ENCODE measurements at regions not wholly inside any gene's neighbourhood (a gene's known extent, or its start where the extent isn't known, plus 50 kb on each side); places are given as distances from the start of the nearest gene placed in this dataset.

DNA sequence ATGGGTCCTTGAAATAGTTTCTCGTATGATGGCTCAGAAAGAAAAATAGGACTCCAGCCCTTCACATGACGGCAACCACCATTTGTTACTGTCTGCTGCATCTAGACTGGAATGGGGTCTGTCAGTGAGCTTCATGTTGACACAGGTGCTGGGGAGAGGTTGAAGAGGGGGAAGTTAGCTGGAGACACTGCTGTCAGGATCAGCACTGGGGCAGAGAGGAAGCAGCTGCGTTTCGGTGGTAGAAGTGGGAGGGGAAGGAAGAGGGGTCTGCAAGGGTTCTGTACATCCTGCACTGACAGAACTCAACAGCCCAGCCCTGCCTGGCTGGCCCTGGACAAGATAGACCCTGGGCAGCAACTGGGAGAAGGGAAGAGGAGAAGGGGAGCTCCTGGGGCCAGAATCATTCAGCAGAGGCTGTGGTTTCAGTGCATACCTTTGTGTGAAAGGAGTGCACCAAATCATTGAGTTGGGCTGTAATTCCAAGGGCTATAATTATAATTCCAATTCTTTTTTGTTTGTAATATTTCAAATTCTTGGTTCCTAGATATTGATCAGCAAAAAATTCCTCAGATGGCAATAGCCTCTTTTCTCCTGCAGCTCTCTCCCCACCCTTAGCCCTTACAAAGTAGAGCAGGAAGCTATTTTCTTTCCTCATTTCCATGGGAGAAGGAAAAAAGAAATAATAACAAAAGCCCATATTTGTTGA lies 119.4 kb upstream of the C1GALT1C1 start:
- Histone ChIP-seq H3K36me3 (no peaks in the 10 kb centered on the region), H3K27me3 (no peaks in the 10 kb centered on the region), H3K27ac (no peak overlapping the region), H3K4me1 (no peaks in the 10 kb centered on the region), H3K9me3 (no peaks in the 10 kb centered on the region), H3K4me3 (no peak overlapping the region)
- no peak for DNase-seq (ENCODE audit: low spot score in 2 of 2)
- 63% methylated on average over 4 of the region's 4 CpGs for WGBS
- TF ChIP-seq, protein P1, sequence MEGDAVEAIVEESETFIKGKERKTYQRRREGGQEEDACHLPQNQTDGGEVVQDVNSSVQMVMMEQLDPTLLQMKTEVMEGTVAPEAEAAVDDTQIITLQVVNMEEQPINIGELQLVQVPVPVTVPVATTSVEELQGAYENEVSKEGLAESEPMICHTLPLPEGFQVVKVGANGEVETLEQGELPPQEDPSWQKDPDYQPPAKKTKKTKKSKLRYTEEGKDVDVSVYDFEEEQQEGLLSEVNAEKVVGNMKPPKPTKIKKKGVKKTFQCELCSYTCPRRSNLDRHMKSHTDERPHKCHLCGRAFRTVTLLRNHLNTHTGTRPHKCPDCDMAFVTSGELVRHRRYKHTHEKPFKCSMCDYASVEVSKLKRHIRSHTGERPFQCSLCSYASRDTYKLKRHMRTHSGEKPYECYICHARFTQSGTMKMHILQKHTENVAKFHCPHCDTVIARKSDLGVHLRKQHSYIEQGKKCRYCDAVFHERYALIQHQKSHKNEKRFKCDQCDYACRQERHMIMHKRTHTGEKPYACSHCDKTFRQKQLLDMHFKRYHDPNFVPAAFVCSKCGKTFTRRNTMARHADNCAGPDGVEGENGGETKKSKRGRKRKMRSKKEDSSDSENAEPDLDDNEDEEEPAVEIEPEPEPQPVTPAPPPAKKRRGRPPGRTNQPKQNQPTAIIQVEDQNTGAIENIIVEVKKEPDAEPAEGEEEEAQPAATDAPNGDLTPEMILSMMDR (IDR thresholded peaks at IDR 0.05): no peak
- TF ChIP-seq POLR2AphosphoS5 (IDR thresholded peaks at IDR 0.05): no peak
- TF ChIP-seq EP300 (IDR thresholded peaks at IDR 0.05): no peak
- TF ChIP-seq POLR2A (IDR thresholded peaks at IDR 0.05): no peak

DNA sequence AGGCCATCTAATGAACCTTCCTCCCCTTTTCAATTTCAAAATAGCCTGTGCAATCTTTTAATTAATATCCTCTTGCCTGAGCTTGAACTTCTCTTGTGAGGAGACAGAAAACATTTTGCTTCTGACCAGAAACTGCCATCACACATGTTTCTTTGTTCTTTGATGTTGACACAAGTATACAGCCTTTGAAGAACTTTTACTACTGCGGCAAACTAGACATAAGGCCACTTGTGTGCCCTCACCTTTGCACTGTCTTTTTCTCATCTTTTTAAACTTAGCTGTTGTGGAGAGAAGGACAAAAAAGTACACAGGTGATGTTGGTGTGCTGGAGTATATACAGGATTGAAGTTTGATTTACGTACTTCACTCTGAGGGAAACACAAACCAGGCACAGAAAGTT lies 116.3 kb upstream of the C1GALT1C1 start:
- 80% methylated on average over 2 of the region's 2 CpGs for WGBS
- Histone ChIP-seq H3K36me3 (no peaks in the 10 kb centered on the region), H3K4me3 (no peak overlapping the region), H3K27ac (no peak overlapping the region), H3K4me1 (no peaks in the 10 kb centered on the region), H3K9me3 (no peaks in the 10 kb centered on the region), H3K27me3 (no peaks in the 10 kb centered on the region)
- DNase-seq (ENCODE audit: low spot score in 2 of 2): no peak
- TF ChIP-seq, protein P1 (IDR thresholded peaks at IDR 0.05): no peak
- no peak for TF ChIP-seq EP300 (IDR thresholded peaks at IDR 0.05)
- no peak for TF ChIP-seq POLR2AphosphoS5 (IDR thresholded peaks at IDR 0.05)
- TF ChIP-seq POLR2A (IDR thresholded peaks at IDR 0.05): no peak

DNA sequence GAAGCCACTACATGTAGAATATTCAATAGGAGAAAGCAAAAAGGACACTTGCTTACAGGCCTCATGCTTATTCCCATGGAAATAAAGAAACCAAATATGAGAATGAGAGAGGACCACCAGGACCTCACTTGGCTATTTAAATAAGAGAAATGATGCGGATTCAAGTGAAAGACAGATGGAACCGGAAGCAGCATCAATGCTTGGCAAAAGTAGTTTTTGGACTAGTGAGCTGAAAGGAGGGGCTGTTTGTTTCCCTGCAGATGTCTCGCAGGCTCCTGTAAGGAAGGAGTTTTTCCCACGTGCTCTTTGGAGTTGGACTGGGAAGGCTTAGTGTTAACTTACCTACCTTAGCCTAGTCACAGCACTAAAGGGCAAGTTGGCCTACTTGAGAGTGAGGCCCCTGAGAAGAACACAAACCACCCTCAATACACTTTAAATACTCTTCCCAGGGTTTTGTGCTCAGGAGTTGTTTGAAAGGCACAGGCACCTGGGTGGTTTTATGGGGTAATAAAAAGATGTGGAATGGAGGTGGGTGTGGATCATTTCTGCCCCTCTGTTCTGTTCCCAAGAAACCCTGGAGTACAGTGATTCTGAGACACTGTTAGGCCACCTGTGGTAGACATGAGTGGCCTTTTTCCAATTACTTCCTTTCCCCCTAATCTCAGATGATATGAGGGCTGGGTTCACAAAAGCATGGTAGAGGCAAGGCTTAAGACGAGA lies 113.3 kb upstream of the C1GALT1C1 start:
- Histone ChIP-seq H3K36me3 (no peaks in the 10 kb centered on the region), H3K4me1 (no peaks in the 10 kb centered on the region), H3K4me3 (no peak overlapping the region), H3K27ac (no peak overlapping the region), H3K9me3 (no peaks in the 10 kb centered on the region), H3K27me3 (no peaks in the 10 kb centered on the region)
- TF ChIP-seq, protein P1 (IDR thresholded peaks at IDR 0.05): no peak
- TF ChIP-seq POLR2A (IDR thresholded peaks at IDR 0.05) (no peak), EP300 (IDR thresholded peaks at IDR 0.05) (no peak), POLR2AphosphoS5 (IDR thresholded peaks at IDR 0.05) (no peak)
- WGBS: 68% methylated on average over 5 of the region's 5 CpGs
- no peak for DNase-seq (ENCODE audit: low spot score in 2 of 2)

DNA sequence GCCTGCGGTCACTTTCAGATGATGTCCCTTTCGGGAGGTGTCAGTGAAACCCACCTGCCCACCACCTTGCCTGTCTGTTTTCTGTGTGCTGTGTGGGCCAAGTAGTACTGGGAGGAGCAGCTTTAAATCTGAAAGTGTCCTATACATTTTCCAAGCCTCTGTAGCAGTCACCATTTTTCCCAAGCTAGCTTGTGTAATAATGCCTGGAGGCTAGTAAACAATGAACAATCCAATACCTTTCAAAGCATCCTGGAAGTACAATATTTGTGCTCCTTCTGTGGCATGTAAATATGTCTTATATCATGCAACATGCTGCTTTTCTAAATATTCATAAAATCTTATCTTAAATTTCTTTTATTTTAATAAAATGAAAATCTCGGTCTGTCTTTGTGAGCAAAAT lies 111.6 kb upstream of the C1GALT1C1 start:
- WGBS: 94% methylated on average over 3 of the region's 3 CpGs
- DNase-seq (ENCODE audit: low spot score in 2 of 2): no peak
- Histone ChIP-seq H3K9me3 (no peaks in the 10 kb centered on the region), H3K4me1 (no peaks in the 10 kb centered on the region), H3K27me3 (no peaks in the 10 kb centered on the region), H3K27ac (no peak overlapping the region), H3K36me3 (no peaks in the 10 kb centered on the region), H3K4me3 (no peak overlapping the region)
- TF ChIP-seq EP300 (IDR thresholded peaks at IDR 0.05): no peak
- no peak for TF ChIP-seq POLR2AphosphoS5 (IDR thresholded peaks at IDR 0.05)
- no peak for TF ChIP-seq POLR2A (IDR thresholded peaks at IDR 0.05)
- TF ChIP-seq, protein P1 (IDR thresholded peaks at IDR 0.05): no peak

DNA sequence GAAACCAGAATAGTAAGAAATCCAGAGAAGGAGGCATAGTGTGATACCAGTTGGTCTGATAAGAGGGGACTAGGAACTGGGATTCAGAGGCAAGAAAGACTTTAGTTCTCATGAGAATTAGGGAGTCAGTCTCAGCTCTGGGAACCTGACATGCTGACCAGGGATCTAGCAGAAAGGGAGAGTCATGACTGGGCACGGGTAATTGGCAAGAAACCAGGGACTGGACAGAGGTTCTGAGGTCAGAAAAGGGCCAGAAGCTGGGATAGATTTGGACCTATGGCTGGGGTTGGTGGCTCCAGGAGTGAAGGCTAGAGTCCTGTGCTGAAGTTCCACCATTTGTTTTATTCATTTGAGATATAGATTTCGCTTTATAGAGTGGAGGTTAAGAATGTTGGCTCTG lies 110.2 kb upstream of the C1GALT1C1 start:
- Histone ChIP-seq H3K27me3 (no peaks in the 10 kb centered on the region), H3K36me3 (no peaks in the 10 kb centered on the region)
- WGBS: 39% methylated on average over 2 of the region's 2 CpGs

More for the DNA sequence above, 110.2 kb upstream of the C1GALT1C1 start:
- H3K4me1 ChIP-seq: no peaks in the 10 kb centered on the region
- TF ChIP-seq POLR2AphosphoS5 (IDR thresholded peaks at IDR 0.05) (no peak), EP300 (IDR thresholded peaks at IDR 0.05) (no peak), POLR2A (IDR thresholded peaks at IDR 0.05) (no peak)
- TF ChIP-seq, protein P1 (IDR thresholded peaks at IDR 0.05): no peak
- H3K27ac ChIP-seq: no peak overlapping the region
- no peaks in the 10 kb centered on the region for H3K9me3 ChIP-seq
- no peak overlapping the region for H3K4me3 ChIP-seq
- no peak for DNase-seq (ENCODE audit: low spot score in 2 of 2)

Data from suprapubic skin (tissue), 4 donors.